Prostate gland (tissue), 2 donors: ENCODE measurements at regions not wholly inside any gene's neighbourhood (a gene's known extent, or its start where the extent isn't known, plus 50 kb on each side); places are given as distances from the start of the nearest gene placed in this dataset.

ENCODE experiments used
- DNase-seq: peaks from one replicate; pipeline ENCODE4 v3.0.0-alpha.2; 2019; ENCODE audit warnings: low spot score
- H3K27ac ChIP-seq, 2 donors: fragments of 200-600 bp; sonication (generic); 2 replicates each; pipeline ENCODE4 v1.5.1; 2017 to 2019
- H3K27me3 ChIP-seq: fragments of 200-600 bp; sonication (generic); replicated peaks from 2 replicates; pipeline ENCODE4 v1.5.1; 2019; ENCODE audit not compliant: insufficient read depth
- H3K36me3 ChIP-seq, 2 donors: fragments of 200-600 bp; sonication (generic); 1 replicate in 1 of 2; 2 replicates in 1 of 2; pipeline versions ENCODE4 v1.5.1 to v1.8.1; 2017 to 2019
- H3K4me1 ChIP-seq: fragments of 200-600 bp; sonication (generic); replicated peaks from 2 replicates; pipeline ENCODE4 v1.5.1; 2019
- H3K4me3 ChIP-seq, 2 donors: fragments of 200-600 bp; sonication (generic); 2 replicates each; pipeline ENCODE4 v1.5.1; 2017 to 2019
- H3K9me3 ChIP-seq: fragments of 200-600 bp; sonication (generic); 2 replicates; pipeline ENCODE4 v1.5.1; 2017
- CTCF ChIP-seq, 4 experiments: fragments of 200-600 bp in 2 of 4; fragments of 450-650 bp in 2 of 4; sonication (generic) in 2 of 4; IDR thresholded peaks; 1 replicate in 3 of 4; 2 replicates in 1 of 4; pipeline ENCODE4 v1.5.1; 2016 to 2019; ENCODE audit warnings: antibody characterized with exemption in 4 of 4, mild to moderate bottlenecking in 2 of 4, moderate library complexity in 2 of 4
- POLR2A ChIP-seq: fragments of 450-650 bp; IDR thresholded peaks from one replicate; pipeline ENCODE4 v1.6.1; 2016; ENCODE audit warnings: antibody characterized with exemption, mild to moderate bottlenecking
- POLR2AphosphoS5 ChIP-seq: sonication (generic); formaldehyde crosslinking; IDR thresholded peaks from one replicate; pipeline ENCODE4 v1.6.1; 2017; ENCODE audit warnings: antibody characterized with exemption
- WGBS: methylation state at CpG from one replicate; pipeline ENCODE4 v1.1.5; 2018; 5-methylcytosine and 5-hydroxymethylcytosine counted together
- intact Hi-C: fragments of 100-400 bp; cut with DNase I; formaldehyde crosslinking; loops from one replicate; pipeline ENCODE4 v1.14.2; 2022

DNA sequence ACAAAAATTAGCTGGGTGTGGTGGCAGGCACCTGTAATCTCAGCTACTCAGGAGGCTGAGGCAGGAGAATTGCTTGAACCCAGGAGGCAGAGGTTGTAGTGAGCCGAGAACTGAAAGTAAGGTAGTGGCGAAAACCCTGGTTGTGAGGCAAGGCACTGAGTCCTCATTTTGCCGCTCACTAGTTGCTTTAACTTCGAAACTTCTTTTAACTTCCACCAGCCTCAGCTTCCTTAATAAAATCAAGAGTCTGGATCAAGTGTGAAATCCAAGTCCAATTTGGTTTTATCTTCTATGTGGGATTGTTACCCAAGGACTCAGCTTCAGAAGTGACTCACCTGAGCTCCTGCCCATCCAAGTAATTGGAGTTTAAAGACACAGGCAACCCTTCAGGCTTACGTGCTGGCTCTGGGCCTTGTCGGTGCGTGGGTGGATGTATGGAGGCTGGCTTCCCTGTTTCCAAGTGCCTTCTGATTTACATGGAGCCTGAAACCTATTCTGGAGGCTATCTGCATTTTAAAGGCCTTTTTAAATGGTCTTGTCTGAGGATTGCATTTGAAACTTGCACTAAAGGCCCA lies 374.2 kb upstream of the ID2 start:
- 81% methylated on average over 7 of the region's 7 CpGs for WGBS

DNA sequence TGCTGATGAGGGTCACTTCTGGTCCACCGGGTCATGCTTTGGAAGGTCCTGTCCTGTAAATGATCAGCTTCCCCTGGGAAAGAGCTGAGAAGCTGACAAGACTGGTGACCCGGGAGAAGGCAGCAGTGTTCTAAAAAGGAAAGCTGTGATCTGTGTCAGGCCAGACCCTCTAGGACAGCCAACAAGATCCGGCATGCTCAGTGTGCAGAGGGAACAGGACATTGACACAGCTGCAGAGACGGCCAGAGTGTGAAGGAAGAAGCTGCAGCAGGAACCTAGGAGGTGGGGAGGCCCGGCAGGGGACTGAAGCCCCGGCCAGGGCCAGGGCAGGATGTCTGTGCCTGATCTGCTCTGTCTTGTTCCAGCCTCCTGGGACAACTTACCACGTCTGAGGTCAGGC lies 372.7 kb upstream of the ID2 start:
- H3K27ac ChIP-seq = no peak overlapping the region
- intact Hi-C loops = no loop called here
- no peaks in the 10 kb centered on the region for H3K27me3 ChIP-seq
- no peak for TF ChIP-seq CTCF (IDR thresholded peaks at IDR 0.05)
- no peaks in the 10 kb centered on the region for H3K9me3 ChIP-seq
- no peak for DNase-seq
- no peaks in the 10 kb centered on the region for H3K36me3 ChIP-seq
- 55% methylated on average over 7 of the region's 7 CpGs for WGBS
- H3K4me3 ChIP-seq = no peak overlapping the region
- H3K4me1 ChIP-seq = no peaks in the 10 kb centered on the region

More for the DNA sequence above, 374.2 kb upstream of the ID2 start:
- DNase-seq = no peak
- Histone ChIP-seq H3K36me3 (no peaks in the 10 kb centered on the region), H3K27me3 (no peaks in the 10 kb centered on the region), H3K9me3 (no peaks in the 10 kb centered on the region), H3K27ac (no peak overlapping the region), H3K4me1 (no peaks in the 10 kb centered on the region), H3K4me3 (no peak overlapping the region)
- intact Hi-C loops = no loop called here
- TF ChIP-seq POLR2A (no peak), CTCF (IDR thresholded peaks at IDR 0.05) (no peak), POLR2AphosphoS5 (no peak)

- intact Hi-C loops = no loop called here
- 79% methylated on average over 12 of the region's 12 CpGs for WGBS
- H3K27me3 ChIP-seq = no peaks in the 10 kb centered on the region
- no peak overlapping the region for H3K4me3 ChIP-seq
- no peak for DNase-seq
- TF ChIP-seq CTCF (IDR thresholded peaks at IDR 0.05) = no peak
- TF ChIP-seq POLR2AphosphoS5 = no peak
- TF ChIP-seq POLR2A = no peak
- no peaks in the 10 kb centered on the region for H3K4me1 ChIP-seq
- no peaks in the 10 kb centered on the region for H3K9me3 ChIP-seq
- H3K27ac ChIP-seq = no peak overlapping the region
- H3K36me3 ChIP-seq = no peaks in the 10 kb centered on the region
Observed at GRCh38 chr2:8310557-8311455, 371.1 kb upstream of the ID2 start.

GRCh38 chr2:8312221-8312620 lies 369.6 kb upstream of the ID2 start:
- Histone ChIP-seq H3K4me1 (no peaks in the 10 kb centered on the region), H3K9me3 (no peaks in the 10 kb centered on the region), H3K36me3 (no peaks in the 10 kb centered on the region), H3K27ac (no peak overlapping the region), H3K4me3 (no peak overlapping the region), H3K27me3 (no peaks in the 10 kb centered on the region)
- DNase-seq = no peak
- 68% methylated on average over 3 of the region's 3 CpGs for WGBS
- intact Hi-C loops = no loop called here
- TF ChIP-seq POLR2A = no peak
- TF ChIP-seq POLR2AphosphoS5 = no peak
- TF ChIP-seq CTCF (IDR thresholded peaks at IDR 0.05) = no peak
